GM12892 (cell line): ENCODE measurements at regions not wholly inside any gene's neighbourhood (a gene's known extent, or its start where the extent isn't known, plus 50 kb on each side); places are given as distances from the start of the nearest gene placed in this dataset.

Source experiments
- DNase-seq: peaks from one replicate; pipeline ENCODE4 v3.0.0; 2011; ENCODE audit not compliant: insufficient read length
- FAIRE-seq: peaks from 2 replicates; lab custom pipeline; 2011; peaks lifted over from hg19 to GRCh38; lab: Jason Lieb, UNC
- POLR2A ChIP-seq: IDR thresholded peaks from 2 replicates; pipeline ENCODE4 v1.6.1; 2011; ENCODE audit warnings: low read depth, low read length, control low read depth
- POLR2AphosphoS5 ChIP-seq: IDR thresholded peaks from 2 replicates; pipeline ENCODE4 v1.6.1; 2011; ENCODE audit warnings: low read depth, low read length, control low read depth
- TAF1 ChIP-seq: IDR thresholded peaks from 2 replicates; pipeline ENCODE4 v1.6.1; 2011; ENCODE audit warnings: low read depth, mild to moderate bottlenecking, control low read depth, low read length, borderline replicate concordance

DNA sequence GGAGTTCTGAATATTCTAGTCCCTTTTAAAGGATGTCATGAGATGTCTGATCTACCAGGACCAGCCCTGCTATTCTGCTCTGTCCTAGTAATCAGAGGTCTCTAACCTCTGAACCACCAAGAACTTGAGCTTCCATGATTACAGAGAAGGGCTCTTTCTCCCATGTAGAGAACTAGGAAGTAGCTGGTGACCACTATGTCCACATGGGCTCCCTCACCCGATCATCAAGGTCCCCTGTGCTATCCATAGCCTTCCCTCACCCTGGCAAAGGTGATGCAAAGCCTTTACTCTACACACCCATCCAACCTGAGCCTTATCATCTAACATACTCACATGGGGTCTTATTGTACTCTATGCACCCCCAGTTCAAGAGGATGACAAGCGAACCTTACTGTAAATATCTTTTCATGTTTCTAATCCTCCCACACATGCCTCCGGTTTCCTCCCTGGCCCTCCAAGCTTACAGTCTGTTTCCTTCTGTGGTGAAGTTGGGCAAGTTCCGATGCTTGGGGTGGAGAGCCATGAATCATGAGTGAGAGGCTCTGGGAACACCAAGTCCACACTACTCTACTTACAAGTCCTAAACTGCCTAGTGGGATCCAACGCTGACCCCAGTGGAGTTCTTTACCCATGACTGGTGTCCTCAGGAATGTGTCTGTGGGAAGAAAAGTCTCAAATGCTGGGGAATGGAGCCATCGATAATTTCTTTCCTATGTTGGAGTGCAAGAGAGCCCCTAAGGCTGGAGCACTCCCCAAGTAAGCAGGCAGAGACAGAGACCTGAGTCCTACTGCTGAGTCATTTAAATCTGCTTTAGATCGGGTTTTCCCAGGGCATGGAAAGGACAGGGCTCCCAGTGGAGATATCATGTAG, 73.3 kb upstream of the KLF7 start:
- FAIRE-seq: no peak
- no peak for DNase-seq
- TF ChIP-seq POLR2A: no peak
- TF ChIP-seq POLR2AphosphoS5: no peak
- no peak for TF ChIP-seq TAF1

DNA sequence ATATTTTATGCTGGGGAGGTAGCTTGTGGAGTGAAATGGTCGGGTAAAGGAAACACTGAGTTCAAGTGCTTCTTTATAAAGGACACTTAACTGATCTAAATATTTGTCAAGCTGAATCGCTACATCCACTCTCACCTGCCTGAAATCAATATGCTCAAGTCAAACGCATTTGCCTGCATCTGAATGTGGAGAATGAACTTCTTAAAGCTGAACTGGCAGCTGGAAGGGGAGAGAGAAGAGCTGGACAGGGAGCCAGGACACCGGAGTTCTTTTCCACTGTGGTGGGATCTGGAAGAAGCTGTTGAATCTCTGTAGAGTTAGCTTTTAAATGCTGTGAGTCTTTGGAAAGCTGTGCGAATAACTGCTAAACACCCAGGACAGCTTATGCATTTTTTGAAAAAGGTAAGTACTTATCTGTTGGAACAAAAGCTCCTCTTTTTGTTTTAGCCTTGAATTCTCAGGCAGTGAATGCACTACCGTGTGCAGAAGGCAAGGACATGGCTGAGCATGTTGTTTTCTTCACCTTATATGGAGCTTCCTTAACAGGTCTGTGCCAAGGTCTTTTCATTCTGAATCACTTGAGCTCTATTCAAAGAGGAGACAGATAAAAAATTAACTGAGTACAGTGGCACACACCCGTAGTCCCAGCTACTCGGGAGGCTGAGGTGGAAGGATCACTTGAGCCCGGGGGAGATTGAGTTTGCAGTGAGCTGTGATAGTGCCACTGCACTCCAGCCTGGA, 74.2 kb upstream of the KLF7 start:
- FAIRE-seq: peak; percentile 40
- TF ChIP-seq POLR2AphosphoS5 (no peak), TAF1 (no peak), POLR2A (no peak)
- no peak for DNase-seq

DNA sequence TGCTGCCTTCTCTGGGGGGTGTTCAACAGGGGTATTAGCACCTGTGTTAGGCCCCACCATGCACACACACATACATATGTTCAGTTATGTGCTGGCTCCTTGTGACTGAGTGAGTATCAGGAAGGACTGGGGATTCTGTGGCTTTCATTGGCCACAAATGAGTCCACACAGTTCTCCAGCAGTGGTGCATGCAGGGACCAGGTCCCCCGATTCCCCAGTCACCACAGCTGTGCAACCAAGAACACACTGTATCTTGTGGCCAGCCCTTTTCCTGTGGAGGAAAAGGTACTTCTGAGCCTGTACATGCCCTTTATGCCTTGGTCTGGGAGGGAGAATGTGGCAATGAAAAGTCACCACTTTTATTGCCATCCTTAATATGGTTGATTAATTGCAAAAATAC, 74.9 kb upstream of the KLF7 start:
- FAIRE-seq (peak; percentile 57), DNase-seq (no peak)

DNA sequence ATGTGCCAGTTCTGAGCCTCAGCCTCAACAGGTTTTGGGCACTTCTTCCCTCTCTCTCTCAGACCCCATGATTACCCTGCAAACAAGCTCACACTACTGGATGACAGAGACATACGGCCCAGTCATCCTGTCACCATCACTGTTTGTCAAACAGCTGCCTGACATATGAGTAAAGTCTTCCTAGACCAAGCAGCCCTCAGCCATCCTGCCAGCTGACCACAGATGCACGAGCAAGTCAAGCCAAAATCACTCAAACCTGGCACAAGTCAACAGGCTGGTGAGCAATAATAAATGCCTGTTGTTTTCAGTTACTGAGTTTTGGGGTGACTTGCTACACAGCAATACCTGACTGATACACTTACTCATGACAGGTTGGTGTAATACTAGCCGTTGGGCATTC, 75.5 kb upstream of the KLF7 start:
- DNase-seq: no peak
- TF ChIP-seq POLR2A (no peak), POLR2AphosphoS5 (no peak; the same call in 1 of the 2 replicates), TAF1 (no peak)
- FAIRE-seq: peak; percentile 67

More for the DNA sequence above, 74.9 kb upstream of the KLF7 start:
- TF ChIP-seq POLR2AphosphoS5: no peak
- no peak for TF ChIP-seq POLR2A
- TF ChIP-seq TAF1: no peak

DNA sequence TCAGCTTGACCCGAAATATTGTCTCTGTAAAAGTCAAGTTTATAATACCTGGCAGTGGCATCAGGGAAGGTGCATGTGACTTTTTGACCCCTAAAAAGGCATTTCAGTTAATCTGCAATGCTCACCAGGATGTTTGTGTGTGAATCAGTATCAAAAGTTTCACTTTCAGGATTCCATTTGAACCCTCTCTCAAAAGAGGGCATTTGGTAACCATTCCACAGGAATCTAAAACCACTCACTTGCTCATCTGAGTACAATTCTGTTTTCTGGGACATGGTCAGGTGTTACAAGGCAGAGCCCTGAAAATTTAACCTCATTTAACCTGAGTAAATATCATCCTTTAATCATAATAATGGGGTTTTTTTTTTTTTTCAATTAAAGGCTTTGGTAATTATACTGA, 77.9 kb upstream of the KLF7 start:
- FAIRE-seq: no peak
- no peak for TF ChIP-seq POLR2A
- no peak for TF ChIP-seq TAF1
- TF ChIP-seq POLR2AphosphoS5: no peak
- no peak for DNase-seq

DNA sequence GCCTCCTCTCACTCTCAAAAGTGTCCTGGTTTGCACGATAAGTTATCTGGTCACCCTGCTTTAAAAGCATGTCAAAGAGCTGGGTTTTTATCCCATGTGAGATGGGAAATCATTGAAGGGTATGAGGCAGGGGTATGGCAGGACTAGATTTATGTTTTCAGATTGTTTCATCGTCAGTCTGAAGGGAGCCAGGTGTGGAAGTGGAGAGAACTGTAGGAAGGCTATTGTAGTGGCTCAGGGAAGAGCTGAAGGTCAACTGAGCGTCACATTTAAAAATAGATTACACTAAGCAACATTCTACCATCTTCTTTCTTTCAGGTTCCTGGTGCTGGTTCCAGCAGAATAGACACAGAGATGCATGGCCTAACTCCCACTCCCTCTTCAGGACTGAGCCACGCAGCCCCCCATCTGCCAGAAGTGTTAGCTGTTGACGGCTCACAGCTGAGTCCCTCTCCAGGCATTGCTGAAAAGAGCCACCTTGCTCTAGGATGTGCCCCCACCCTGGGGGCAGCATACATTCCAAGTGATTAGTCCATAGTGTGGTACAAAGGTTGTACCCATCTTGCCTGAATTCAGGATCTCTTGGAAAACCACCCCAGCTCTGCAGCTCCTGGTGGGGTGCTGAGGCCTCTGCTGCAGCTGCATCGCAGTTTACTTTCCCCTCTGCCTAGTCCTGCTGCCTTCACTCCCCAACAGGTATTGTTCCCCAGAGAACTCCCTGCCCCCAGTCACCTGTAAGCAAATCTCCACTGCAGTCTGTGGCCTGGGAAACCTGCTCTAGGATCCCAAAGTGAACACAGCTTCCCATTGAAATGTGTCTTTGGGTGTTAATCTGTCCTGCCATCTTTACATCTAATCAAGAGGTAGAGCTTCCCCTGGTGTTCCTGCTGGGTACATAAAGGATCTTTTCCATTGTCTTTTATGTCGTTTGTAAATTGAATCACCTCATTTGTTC, 79.5 kb upstream of the KLF7 start:
- DNase-seq (no peak), FAIRE-seq (no peak)
- no peak for TF ChIP-seq TAF1
- no peak for TF ChIP-seq POLR2AphosphoS5
- TF ChIP-seq POLR2A: no peak

DNA sequence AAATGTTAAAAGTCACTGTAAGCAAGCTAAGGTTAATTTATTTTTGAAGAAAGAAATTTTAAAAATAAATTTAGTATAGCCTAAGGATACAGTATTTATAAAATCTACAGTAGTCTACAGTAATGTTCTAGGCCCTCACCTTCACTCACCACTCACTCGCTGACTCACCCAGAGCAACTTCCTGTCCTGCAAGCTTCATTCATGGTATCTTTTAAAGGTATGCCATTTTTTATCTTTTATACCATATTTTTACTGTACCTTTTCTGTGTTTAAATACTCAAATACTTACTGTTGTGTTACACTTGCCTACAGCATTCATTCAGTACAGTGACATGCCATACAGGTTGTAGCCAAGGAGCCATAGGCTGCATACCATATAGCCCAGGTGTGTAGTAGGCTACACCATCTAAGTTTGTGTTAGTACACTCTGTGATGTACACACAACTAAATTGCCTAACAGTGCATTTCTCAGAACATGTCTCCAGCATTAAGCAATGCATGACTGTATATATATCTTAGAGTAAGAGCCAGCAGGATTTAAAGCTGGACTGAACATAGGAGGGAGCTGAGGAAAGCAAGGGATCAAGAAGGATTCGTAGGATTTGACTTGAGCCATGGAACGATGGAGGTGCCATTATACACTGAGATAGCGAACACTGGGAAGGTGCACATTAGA, 83.1 kb upstream of the KLF7 start:
- DNase-seq: no peak
- no peak for TF ChIP-seq POLR2AphosphoS5
- no peak for TF ChIP-seq TAF1
- FAIRE-seq: no peak

DNA sequence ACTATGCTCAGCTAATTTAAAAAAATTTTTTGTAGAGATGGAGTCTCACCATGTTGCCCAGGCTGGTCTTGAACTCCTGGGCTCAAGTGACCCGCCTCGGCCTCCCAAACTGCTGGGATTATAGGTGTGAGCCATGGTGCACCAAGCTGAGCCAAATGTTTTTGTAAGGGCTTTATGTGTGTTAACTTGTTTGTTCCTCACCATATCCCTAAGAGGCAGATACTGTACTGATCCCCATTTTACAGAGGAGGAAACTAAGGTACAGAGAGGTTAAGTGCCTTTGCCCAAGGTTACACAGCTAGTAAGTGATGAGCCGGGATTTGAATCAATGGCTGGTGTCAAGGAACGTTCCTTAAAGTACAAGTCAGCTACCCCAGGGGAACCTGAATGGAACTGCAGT, 85.3 kb upstream of the KLF7 start:
- TF ChIP-seq POLR2A (no peak), TAF1 (no peak), POLR2AphosphoS5 (no peak)
- FAIRE-seq: no peak
- no peak for DNase-seq

DNA sequence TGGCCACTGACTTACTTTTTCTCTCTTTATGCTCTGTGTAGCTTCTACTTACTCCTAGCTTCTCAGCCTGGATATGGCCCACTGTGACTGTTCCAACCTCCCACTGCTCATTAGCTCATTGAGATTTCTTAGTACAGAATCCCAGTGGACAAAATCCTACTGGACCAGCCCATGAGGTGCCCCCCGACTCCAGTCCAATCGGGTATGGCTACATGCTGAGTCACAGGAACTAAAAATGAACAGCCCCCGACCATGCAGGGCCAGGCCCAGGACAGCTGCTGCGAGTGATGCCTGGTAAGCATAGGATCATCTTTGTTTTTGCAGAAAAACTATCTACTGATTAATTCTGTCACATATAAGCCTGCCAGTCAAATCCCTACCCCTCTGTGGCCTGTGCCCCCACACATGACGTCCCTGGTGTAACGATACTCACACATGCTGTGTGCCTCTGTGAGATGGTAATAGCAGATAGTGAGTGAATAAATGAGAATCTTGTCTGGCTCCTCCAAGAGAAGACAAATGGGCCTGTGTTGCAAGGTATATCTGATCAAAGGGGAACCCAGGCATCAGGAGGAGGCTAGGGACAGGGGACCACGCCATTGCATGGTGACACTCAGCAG, 85.9 kb upstream of the KLF7 start:
- no peak for DNase-seq
- TF ChIP-seq TAF1: no peak
- no peak for TF ChIP-seq POLR2AphosphoS5
- no peak for TF ChIP-seq POLR2A
- FAIRE-seq: no peak

DNA sequence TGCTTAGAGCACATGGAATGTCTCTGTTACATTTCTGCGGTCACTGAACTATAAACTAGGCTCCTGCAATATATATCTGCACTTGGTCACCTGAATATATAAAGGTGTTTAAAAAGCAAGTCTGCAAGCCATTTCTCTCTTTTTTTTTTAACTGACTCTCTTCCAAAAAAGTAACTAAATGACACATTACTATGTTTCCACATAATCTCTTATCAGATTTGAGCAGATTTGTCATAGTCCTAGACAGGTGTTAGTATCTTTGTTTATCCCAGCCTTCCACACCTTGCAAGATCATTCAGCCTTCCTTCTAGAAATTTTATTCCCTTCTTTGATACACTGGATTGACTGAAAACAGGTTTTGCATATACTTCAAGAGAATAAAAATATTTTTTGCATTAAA, 86.7 kb upstream of the KLF7 start:
- FAIRE-seq (no peak), DNase-seq (no peak)
- TF ChIP-seq POLR2A: no peak
- TF ChIP-seq POLR2AphosphoS5: no peak
- TF ChIP-seq TAF1: no peak
